IMR-90 (cell line): ENCODE measurements at regions not wholly inside any gene's neighbourhood (a gene's known extent, or its start where the extent isn't known, plus 50 kb on each side); places are given as distances from the start of the nearest gene placed in this dataset.

Source experiments
- ATAC-seq: fragments of 200-7000 bp; cut with Tn5 transposase; 2 replicates; pipeline ENCODE4 v1.9.1; 2020; ENCODE audit warnings: low read depth, mild to moderate bottlenecking, moderate library complexity
- BruUV-seq: library from RNA; stranded (reverse); fragments of 400-500 nt; replicated peaks from 2 replicates; lab custom pipeline; 2021; lab: Mats Ljungman, UMichigan
- CTCF ChIA-PET: fragments of 300-600 bp; formaldehyde crosslinking; extraction: SDS; loops from one replicate; lab custom pipeline; 2021; ENCODE audit warnings: antibody characterized with exemption; lab: Yijun Ruan, JAX
- POLR2A ChIA-PET: fragments of 300-600 bp; sonication (Branson Sonifier 250); formaldehyde crosslinking; loops from one replicate; lab custom pipeline; 2022; ENCODE audit warnings: antibody characterized with exemption; ENCODE audit not compliant: unreplicated experiment; lab: Charles Lee
- DNase-seq: peaks from one replicate; pipeline ENCODE4 v3.0.0; 2013
- H2AFZ ChIP-seq: replicated peaks from 2 replicates; pipeline ENCODE3; 2013; ENCODE audit warnings: low read length, mild to moderate bottlenecking; ENCODE audit not compliant: poor library complexity
- H2AK5ac ChIP-seq: 2 replicates; pipeline ENCODE4 v1.6.1; 2013; ENCODE audit warnings: low read depth, low read length, inconsistent platforms
- H2AK9ac ChIP-seq: replicated peaks from 2 replicates; pipeline ENCODE3; 2013; ENCODE audit warnings: mild to moderate bottlenecking, low read depth, low read length, moderate library complexity; ENCODE audit not compliant: poor library complexity
- H2BK120ac ChIP-seq: 2 replicates; pipeline ENCODE4 v1.6.1; 2013; ENCODE audit warnings: low read depth, low read length, inconsistent platforms
- H2BK15ac ChIP-seq: 3 replicates; pipeline ENCODE4 v1.6.1; 2013; ENCODE audit warnings: low read depth, low read length, inconsistent platforms
- H2BK20ac ChIP-seq: 2 replicates; pipeline ENCODE4 v1.6.1; 2013; ENCODE audit warnings: low read depth, mild to moderate bottlenecking, inconsistent platforms, low read length, moderate library complexity
- H2BK5ac ChIP-seq: 2 replicates; pipeline ENCODE4 v1.6.1; 2013; ENCODE audit warnings: mild to moderate bottlenecking, low read depth, low read length, inconsistent platforms; ENCODE audit not compliant: poor library complexity, severe bottlenecking
- H3K14ac ChIP-seq: replicated peaks from 2 replicates; pipeline ENCODE4 v1.6.1; 2013; ENCODE audit warnings: low read depth, low read length, inconsistent platforms
- H3K18ac ChIP-seq: 2 replicates; pipeline ENCODE4 v1.6.1; 2013; ENCODE audit warnings: low read depth, low read length, control low read depth
- H3K23ac ChIP-seq: 2 replicates; pipeline ENCODE4 v1.6.1; 2013; ENCODE audit warnings: low read depth, low read length, inconsistent platforms
- H3K27ac ChIP-seq: 2 replicates; pipeline ENCODE4 v1.5.1; 2013; ENCODE audit warnings: mild to moderate bottlenecking, control low read depth, low read length; ENCODE audit not compliant: insufficient read depth
- H3K27me3 ChIP-seq: 2 replicates; pipeline ENCODE4 v1.6.1; 2013; ENCODE audit warnings: low read length; ENCODE audit not compliant: control insufficient read depth, insufficient read depth
- H3K36me3 ChIP-seq: 2 replicates; pipeline ENCODE4 v1.6.1; 2013; ENCODE audit warnings: low read length, mixed read lengths; ENCODE audit not compliant: control insufficient read depth, insufficient read depth
- H3K4ac ChIP-seq: 2 replicates; pipeline ENCODE4 v1.6.1; 2013; ENCODE audit warnings: low read depth, low read length, inconsistent platforms
- H3K4me1 ChIP-seq: 2 replicates; pipeline ENCODE4 v1.6.1; 2013; ENCODE audit warnings: low read length, mixed read lengths; ENCODE audit not compliant: control insufficient read depth, insufficient read depth
- H3K4me2 ChIP-seq: 2 replicates; pipeline ENCODE4 v1.6.1; 2013; ENCODE audit warnings: low read depth, mild to moderate bottlenecking, control low read depth, low read length, moderate library complexity
- H3K4me3 ChIP-seq: 2 replicates; pipeline ENCODE4 v1.5.1; 2013; ENCODE audit warnings: low read depth, mild to moderate bottlenecking, control low read depth, low read length, moderate library complexity; ENCODE audit not compliant: insufficient read depth
- H3K56ac ChIP-seq: 2 replicates; pipeline ENCODE4 v1.6.1; 2013; ENCODE audit warnings: low read length, inconsistent platforms; ENCODE audit not compliant: insufficient read depth; ENCODE audit errors: extremely low read depth
- H3K79me1 ChIP-seq, 2 experiments: 2 replicates each; pipeline ENCODE4 v1.6.1; 2013; ENCODE audit warnings: low read length in 2 of 2, inconsistent platforms in 1 of 2, low read depth in 1 of 2
- H3K9ac ChIP-seq: 2 replicates; pipeline ENCODE4 v1.6.1; 2013; ENCODE audit warnings: low read depth, low read length, control low read depth
- H3K9me1 ChIP-seq: 2 replicates; pipeline ENCODE4 v1.6.1; 2013; ENCODE audit warnings: low read length, inconsistent platforms; ENCODE audit not compliant: insufficient read depth
- H3K9me3 ChIP-seq: 2 replicates; pipeline ENCODE4 v1.6.1; 2013; ENCODE audit warnings: low read length; ENCODE audit not compliant: control insufficient read depth, insufficient read depth
- H4K20me1 ChIP-seq: 2 replicates; pipeline ENCODE4 v1.6.1; 2013; ENCODE audit warnings: low read length, inconsistent platforms; ENCODE audit not compliant: insufficient read depth
- H4K5ac ChIP-seq: 2 replicates; pipeline ENCODE4 v1.6.1; 2013; ENCODE audit warnings: mild to moderate bottlenecking, low read depth, low read length, control low read depth
- H4K8ac ChIP-seq, 2 experiments: 2 replicates each; pipeline ENCODE4 v1.6.1; 2013; ENCODE audit warnings: low read depth in 2 of 2, low read length in 2 of 2, control low read depth in 1 of 2, inconsistent platforms in 1 of 2
- H4K91ac ChIP-seq: 2 replicates; pipeline ENCODE4 v1.6.1; 2013; ENCODE audit warnings: low read depth, low read length, inconsistent platforms; ENCODE audit not compliant: insufficient read depth
- CTCF ChIP-seq: conservative IDR thresholded peaks from 2 replicates; pipeline ENCODE4 v1.5.1; 2012; ENCODE audit warnings: mild to moderate bottlenecking, low read depth, low read length, improper control_type of control experiment
- MAFK ChIP-seq: IDR thresholded peaks from 2 replicates; pipeline ENCODE4 v1.6.1; 2012; ENCODE audit warnings: low read depth, low read length, improper control_type of control experiment
- MAZ ChIP-seq: IDR thresholded peaks from 2 replicates; pipeline ENCODE4 v1.6.1; 2012; ENCODE audit warnings: low read depth, mild to moderate bottlenecking, low read length, improper control_type of control experiment, moderate library complexity, borderline replicate concordance
- NFE2L2 ChIP-seq: fragments of 150-350 bp; IDR thresholded peaks from 2 replicates; pipeline ENCODE4 v1.6.1; 2016; ENCODE audit warnings: low read depth, mild to moderate bottlenecking, low read length
- POLR2A ChIP-seq: IDR thresholded peaks from 2 replicates; pipeline ENCODE4 v1.6.1; 2012; ENCODE audit warnings: mild to moderate bottlenecking, low read depth, low read length
- USF2 ChIP-seq: fragments of 150-350 bp; IDR thresholded peaks from 2 replicates; pipeline ENCODE4 v1.6.1; 2017; ENCODE audit warnings: mild to moderate bottlenecking, antibody characterized with exemption, low read length, low read depth
- dilution Hi-C: fragments of 300-500 bp; cut with HindIII; formaldehyde crosslinking; loops from one replicate; pipeline ENCODE4 v1.14.3; 2018; ENCODE audit warnings: low sequenced_read_pairs; ENCODE audit not compliant: unreplicated experiment
- in situ Hi-C: fragments of 300-500 bp; cut with MboI; formaldehyde crosslinking; loops from 3 replicates; pipeline ENCODE4 v1.14.3; 2019; ENCODE audit warnings: low sequenced_read_pairs, inconsistent platforms, mixed read lengths
- intact Hi-C: fragments of 100-400 bp; cut with micrococcal nuclease; formaldehyde crosslinking; loops from 2 replicates; pipeline ENCODE4 v1.10.0; 2022

GRCh38 chr17:13117616-13118015, 99.8 kb upstream of the ELAC2 start:
- H3K9ac ChIP-seq, result no peak overlapping the region
- H3K4ac ChIP-seq, result no peak overlapping the region
- H3K27me3 ChIP-seq, result peaks cover 15% of the 10 kb centered on the region
- H3K9me3 ChIP-seq, result no peaks in the 10 kb centered on the region
- intact Hi-C loops (no loop called here), dilution Hi-C loops (no loop called here), in situ Hi-C loops (no loop called here)
- H3K27ac ChIP-seq, result no peak overlapping the region
- H2BK5ac ChIP-seq, result no peak overlapping the region
- no peak overlapping the region for H2BK20ac ChIP-seq
- no peak overlapping the region for H3K18ac ChIP-seq
- no peak overlapping the region for H3K14ac ChIP-seq
- CTCF ChIA-PET, result no interaction called here
- no peaks in the 10 kb centered on the region for H3K36me3 ChIP-seq
- no TSS peak for BruUV-seq
- no peak overlapping the region for H3K4me2 ChIP-seq
- no peak overlapping the region for H2BK15ac ChIP-seq
- no peaks in the 10 kb centered on the region for H3K4me1 ChIP-seq
- H3K23ac ChIP-seq, result no peak overlapping the region
- DNase-seq (no peak), ATAC-seq (no peak)
- no peak overlapping the region for H4K5ac ChIP-seq
- no peak overlapping the region for H2AFZ ChIP-seq
- H3K56ac ChIP-seq, result no peak overlapping the region
- H2AK9ac ChIP-seq, result no peak overlapping the region
- no peak overlapping the region for H2BK120ac ChIP-seq
- no peaks in the 10 kb centered on the region for H4K20me1 ChIP-seq
- H3K9me1 ChIP-seq, result no peaks in the 10 kb centered on the region
- no peak overlapping the region for H4K8ac ChIP-seq
- H3K4me3 ChIP-seq, result no peak overlapping the region
- no peaks in the 10 kb centered on the region for H3K79me1 ChIP-seq
- no peak overlapping the region for H4K91ac ChIP-seq
- H2AK5ac ChIP-seq, result no peak overlapping the region
- no peak for TF ChIP-seq NFE2L2
- no peak for TF ChIP-seq POLR2A
- TF ChIP-seq MAFK, result no peak
- no peak for TF ChIP-seq MAZ
- no peak for TF ChIP-seq CTCF
- TF ChIP-seq USF2, result no peak
- POLR2A ChIA-PET, result no interaction called here
